ENCODE measurements at regions not wholly inside any gene's neighbourhood (a gene's known extent, or its start where the extent isn't known, plus 50 kb on each side); places are given as distances from the start of the nearest gene placed in this dataset.
"Not testable (repeated sequence)": the region's sequence is repeated elsewhere in the genome, so short reads cannot be mapped to it uniquely, and the experiment has no call there.

- intact Hi-C loops (cut with micrococcal nuclease), result no loop called here
Measured at GRCh38 chr13:38008636-38009035, 139.1 kb upstream of the TRPC4 start.

DNA sequence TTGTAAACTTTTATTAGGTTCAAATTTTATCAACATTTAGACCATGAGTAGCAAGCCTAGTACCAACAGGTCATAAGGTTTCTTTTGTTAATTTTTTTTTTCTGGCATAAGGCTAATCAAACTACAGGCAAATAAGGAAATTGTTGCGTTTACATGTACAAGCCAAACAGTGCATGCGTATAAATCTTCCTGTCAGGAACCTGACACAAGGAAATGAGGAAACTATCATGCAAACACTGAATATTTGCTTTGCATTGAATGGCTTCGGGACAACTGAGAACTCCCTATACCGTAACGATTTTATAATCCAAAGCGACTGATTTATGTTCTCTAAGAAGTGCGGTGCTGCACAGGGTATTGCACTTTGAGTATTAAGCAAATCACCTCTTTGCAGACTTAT is 133.0 kb upstream of the TRPC4 start:
- intact Hi-C loops (cut with micrococcal nuclease), result no loop called here

DNA sequence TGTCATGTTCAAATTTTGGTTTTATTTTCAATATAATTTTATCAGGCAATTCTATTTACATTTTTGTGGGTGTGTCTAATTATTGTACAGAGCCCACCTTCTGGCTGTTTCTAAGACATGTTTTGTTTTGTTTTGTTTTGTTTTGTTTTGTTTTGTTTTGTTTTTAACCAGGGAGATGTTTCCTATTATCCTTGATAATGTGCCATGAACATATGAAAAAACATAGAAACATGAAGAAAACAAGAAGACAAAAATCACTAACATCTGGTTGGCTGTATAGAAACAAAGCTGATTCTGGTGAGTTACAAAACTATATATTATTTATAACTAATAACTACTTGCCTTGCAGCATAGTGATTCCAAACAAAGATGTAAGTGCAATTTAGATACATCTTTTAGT is 128.1 kb upstream of the TRPC4 start:
- intact Hi-C loops (cut with micrococcal nuclease), result no loop called here

- intact Hi-C loops (cut with micrococcal nuclease), result no loop called here
Measured at GRCh38 chr13:37995092-37995491, 125.5 kb upstream of the TRPC4 start.

DNA sequence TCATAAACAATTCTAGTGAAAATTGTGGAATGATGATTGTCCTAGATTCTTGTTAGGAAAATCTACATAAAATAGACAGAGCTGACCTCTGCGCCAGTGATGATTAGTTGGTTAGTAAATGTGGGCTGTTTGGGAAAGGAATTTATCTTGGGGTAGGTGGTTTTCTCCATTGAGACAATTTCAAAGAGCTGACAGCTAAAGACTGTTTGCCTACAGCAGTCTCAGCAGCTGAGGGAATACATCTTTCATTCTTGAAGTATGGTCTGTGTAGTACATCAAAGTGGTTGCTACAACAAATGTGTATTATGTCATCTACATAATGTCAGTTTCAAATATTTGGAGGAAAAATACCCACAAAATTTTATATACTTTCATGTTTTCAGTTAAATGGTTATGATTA is 117.2 kb upstream of the TRPC4 start:
- intact Hi-C loops (cut with micrococcal nuclease), result no loop called here

GRCh38 chr13:37985281-37985680 is 115.7 kb upstream of the TRPC4 start:
- intact Hi-C loops (cut with micrococcal nuclease), result no loop called here

- intact Hi-C loops (cut with micrococcal nuclease), result no loop called here
Measured at GRCh38 chr13:37984357-37984756, 114.8 kb upstream of the TRPC4 start.

DNA sequence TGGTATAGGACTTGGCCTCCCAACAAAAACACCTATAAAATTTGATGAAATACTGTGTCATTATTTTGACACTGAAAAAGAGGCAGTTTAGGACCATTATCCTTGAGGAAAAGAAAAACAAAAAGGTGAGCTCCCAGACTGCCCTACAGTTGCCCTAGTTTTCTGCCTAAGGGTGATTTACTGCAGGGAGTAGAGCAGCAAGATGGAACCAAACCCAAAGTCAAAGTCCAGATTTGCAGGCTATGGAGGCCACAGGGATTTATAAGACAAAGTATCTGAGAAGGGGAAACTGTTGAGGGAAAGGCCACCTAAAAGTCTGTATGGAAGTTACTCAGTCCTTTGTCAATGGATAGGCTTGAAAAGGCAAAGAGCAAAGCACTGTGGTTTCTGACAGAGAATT is 112.4 kb upstream of the TRPC4 start:
- intact Hi-C loops (cut with micrococcal nuclease), result no loop called here

- intact Hi-C loops (cut with micrococcal nuclease), result no loop called here
Measured at GRCh38 chr13:37978680-37979079, 109.1 kb upstream of the TRPC4 start.

- intact Hi-C loops (cut with micrococcal nuclease), result no loop called here
Measured at GRCh38 chr13:37968555-37968954, 99.0 kb upstream of the TRPC4 start.

DNA sequence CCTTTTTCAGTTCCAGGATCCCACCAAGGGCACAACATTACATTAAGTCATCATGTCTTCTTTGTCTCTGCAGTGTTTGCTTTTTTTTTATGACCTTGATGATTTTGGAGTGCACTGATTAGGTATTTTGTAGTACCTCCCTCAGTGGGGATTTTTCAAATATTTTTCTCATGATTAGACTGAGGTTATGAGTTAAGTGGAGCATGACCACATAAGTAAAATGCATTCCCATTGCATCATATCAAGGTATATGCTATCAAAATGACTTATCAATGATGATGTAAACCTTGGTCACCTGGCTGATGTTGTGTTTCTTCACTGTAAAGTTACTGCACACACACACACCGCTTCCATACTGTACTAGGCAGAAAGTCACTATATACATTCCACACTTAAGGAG is 96.7 kb upstream of the TRPC4 start:
- intact Hi-C loops (cut with micrococcal nuclease), result no loop called here

GRCh38 chr13:37960427-37960826 is 90.9 kb upstream of the TRPC4 start:
- intact Hi-C loops (cut with micrococcal nuclease), result no loop called here

- intact Hi-C loops (cut with micrococcal nuclease), result no loop called here
Measured at GRCh38 chr13:37959284-37959683, 89.7 kb upstream of the TRPC4 start.

GRCh38 chr13:37956536-37956935 is 87.0 kb upstream of the TRPC4 start:
- intact Hi-C loops (cut with micrococcal nuclease), result no loop called here

GRCh38 chr13:37954597-37954996 is 85.0 kb upstream of the TRPC4 start:
- intact Hi-C loops (cut with micrococcal nuclease), result not testable (repeated sequence)

GRCh38 chr13:37954191-37954590 is 84.6 kb upstream of the TRPC4 start:
- intact Hi-C loops (cut with micrococcal nuclease), result no loop called here

- intact Hi-C loops (cut with micrococcal nuclease), result no loop called here
Measured at GRCh38 chr13:37953696-37954095, 84.1 kb upstream of the TRPC4 start.

GRCh38 chr13:37950016-37950415 is 80.4 kb upstream of the TRPC4 start:
- intact Hi-C loops (cut with micrococcal nuclease), result no loop called here

DNA sequence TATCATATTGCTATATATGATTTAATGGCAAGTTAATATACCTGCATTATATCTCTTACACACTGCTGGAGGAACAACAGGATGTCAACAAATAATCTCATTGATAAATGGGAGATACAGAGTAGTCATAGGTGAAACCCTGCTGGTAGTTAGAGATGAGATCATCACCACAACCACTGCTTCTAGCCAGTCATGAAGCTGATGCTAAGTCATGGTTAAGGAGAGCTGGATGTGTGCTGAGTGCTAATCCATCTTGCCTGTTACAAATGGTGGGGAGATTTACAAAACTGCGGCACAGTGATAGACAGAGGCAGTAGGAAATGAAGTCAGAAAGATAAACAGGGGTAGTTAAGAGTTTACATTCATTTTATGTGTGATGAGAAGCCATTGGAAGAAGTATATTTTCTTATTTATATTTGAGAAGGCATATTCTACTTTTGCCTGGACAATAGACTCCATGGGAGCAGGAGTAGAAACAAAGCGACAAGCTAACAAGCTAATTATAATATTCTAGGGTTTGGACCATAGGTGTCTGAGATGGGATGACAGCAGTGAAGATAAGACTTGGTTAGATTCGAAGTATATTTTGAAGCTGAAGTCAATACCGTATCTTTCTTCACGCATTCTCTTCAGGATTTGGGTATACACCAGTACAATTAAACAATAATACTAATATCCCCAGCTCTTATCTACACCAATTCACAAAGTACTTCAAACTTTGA is 78.0 kb upstream of the TRPC4 start:
- intact Hi-C loops (cut with micrococcal nuclease), result no loop called here

- intact Hi-C loops (cut with micrococcal nuclease), result no loop called here
Measured at GRCh38 chr13:37945651-37946575, 76.3 kb upstream of the TRPC4 start.

DNA sequence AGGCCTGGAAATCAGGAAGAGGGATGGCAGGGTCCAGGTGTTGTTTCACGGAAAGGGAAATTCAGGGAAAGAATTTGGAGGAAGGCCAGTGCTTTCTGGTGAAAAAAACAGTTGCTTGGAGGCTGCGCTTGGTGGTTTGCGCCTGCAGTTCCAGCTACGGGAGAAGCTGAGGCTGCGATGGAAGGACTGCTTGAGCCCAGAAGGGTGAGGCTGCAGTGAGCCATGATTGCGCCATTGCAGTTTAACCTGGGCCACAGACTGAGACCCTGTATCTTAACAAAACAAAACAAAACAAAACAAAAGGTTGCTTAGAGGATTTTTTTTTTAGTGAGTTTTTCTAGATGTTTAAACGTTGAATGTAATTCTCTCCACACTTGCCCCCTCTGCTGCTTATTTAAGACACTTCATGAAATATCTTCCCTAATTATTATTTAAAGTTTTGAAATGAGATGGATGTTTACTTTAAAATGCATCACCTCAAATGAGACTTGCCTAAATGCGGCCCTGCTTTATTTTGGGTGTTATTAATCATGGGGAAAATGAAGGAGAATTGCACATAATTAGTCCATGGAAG is 75.4 kb upstream of the TRPC4 start:
- intact Hi-C loops (cut with micrococcal nuclease), result no loop called here

All from T-helper 2 cell treated with Interferon-gamma antibody and Interleukin-4, amounts not matched to agents 100 ng/mL and 5 ng/mL, for 36 hours (primary cell).